ENCODE measurements at regions not wholly inside any gene's neighbourhood (a gene's known extent, or its start where the extent isn't known, plus 50 kb on each side); places are given as distances from the start of the nearest gene placed in this dataset.

DNA sequence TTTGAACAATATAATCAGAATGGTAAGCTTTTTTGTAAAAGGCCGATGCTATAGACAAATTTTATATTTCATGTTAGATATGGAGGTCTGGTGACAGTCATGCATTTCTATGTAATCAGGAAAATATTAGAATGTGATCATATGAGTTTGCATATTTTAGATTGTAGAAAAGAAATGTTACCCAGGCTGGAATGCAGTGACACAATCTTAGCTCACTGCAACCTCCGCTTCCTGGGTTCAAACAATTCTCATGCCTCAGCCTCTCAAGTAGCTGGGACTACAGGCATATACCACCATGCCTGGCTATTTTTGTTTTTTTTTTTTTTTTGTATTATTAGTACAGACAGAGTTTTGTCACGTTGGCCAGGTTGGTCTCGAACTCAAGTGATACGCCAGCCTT, 152.0 kb downstream of the LMLN start:
- TF ChIP-seq, protein P1, sequence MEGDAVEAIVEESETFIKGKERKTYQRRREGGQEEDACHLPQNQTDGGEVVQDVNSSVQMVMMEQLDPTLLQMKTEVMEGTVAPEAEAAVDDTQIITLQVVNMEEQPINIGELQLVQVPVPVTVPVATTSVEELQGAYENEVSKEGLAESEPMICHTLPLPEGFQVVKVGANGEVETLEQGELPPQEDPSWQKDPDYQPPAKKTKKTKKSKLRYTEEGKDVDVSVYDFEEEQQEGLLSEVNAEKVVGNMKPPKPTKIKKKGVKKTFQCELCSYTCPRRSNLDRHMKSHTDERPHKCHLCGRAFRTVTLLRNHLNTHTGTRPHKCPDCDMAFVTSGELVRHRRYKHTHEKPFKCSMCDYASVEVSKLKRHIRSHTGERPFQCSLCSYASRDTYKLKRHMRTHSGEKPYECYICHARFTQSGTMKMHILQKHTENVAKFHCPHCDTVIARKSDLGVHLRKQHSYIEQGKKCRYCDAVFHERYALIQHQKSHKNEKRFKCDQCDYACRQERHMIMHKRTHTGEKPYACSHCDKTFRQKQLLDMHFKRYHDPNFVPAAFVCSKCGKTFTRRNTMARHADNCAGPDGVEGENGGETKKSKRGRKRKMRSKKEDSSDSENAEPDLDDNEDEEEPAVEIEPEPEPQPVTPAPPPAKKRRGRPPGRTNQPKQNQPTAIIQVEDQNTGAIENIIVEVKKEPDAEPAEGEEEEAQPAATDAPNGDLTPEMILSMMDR (IDR thresholded peaks at IDR 0.05) = no peak
- TF ChIP-seq POLR2A (IDR thresholded peaks at IDR 0.05) (no peak), EP300 (IDR thresholded peaks at IDR 0.05; ENCODE audit: low read depth) (no peak), POLR2AphosphoS5 (IDR thresholded peaks at IDR 0.05) (no peak)

All from transverse colon (tissue), 4 donors.